ENCODE measurements at regions not wholly inside any gene's neighbourhood (a gene's known extent, or its start where the extent isn't known, plus 50 kb on each side); places are given as distances from the start of the nearest gene placed in this dataset.

GRCh38 chr5:57340681-57341080 lies 141.9 kb downstream of the ACTBL2 start:
- no peak overlapping the region for H3K4me3 ChIP-seq
- intact Hi-C loops (cut with DNase I) = no loop called here

GRCh38 chr5:57339521-57339920 lies 143.1 kb downstream of the ACTBL2 start:
- no peak for DNase-seq
- no peaks in the 10 kb centered on the region for H3K27me3 ChIP-seq
- intact Hi-C loops (cut with DNase I) = no loop called here
- H3K4me1 ChIP-seq (replicated peaks in 1 of 2) = no peaks in the 10 kb centered on the region
- no peak overlapping the region for H3K27ac ChIP-seq
- no peaks in the 10 kb centered on the region for H3K36me3 ChIP-seq (replicated peaks in 1 of 2)
- 88 to 97% (median 91%) methylated on average over 2 of the region's 2 CpGs for WGBS, 4 donors
- H3K4me3 ChIP-seq = no peak overlapping the region
- no peak for TF ChIP-seq CTCF (IDR thresholded peaks at IDR 0.05)
- TF ChIP-seq POLR2A (IDR thresholded peaks at IDR 0.05) = no peak
- no peaks in the 10 kb centered on the region for H3K9me3 ChIP-seq (replicated peaks in 1 of 3)

More at GRCh38 chr5:57340681-57341080, 141.9 kb downstream of the ACTBL2 start:
- Histone ChIP-seq H3K27ac (no peak overlapping the region), H3K9me3 (replicated peaks in 1 of 3) (no peaks in the 10 kb centered on the region), H3K27me3 (no peaks in the 10 kb centered on the region), H3K36me3 (replicated peaks in 1 of 2) (no peaks in the 10 kb centered on the region), H3K4me1 (replicated peaks in 1 of 2) (no peaks in the 10 kb centered on the region)
- no peak for DNase-seq
- 76 to 86% (median 81%) methylated on average over 1 of the region's 1 CpG for WGBS, 4 donors
- TF ChIP-seq CTCF (IDR thresholded peaks at IDR 0.05) (no peak), POLR2A (IDR thresholded peaks at IDR 0.05) (no peak)

GRCh38 chr5:57338868-57339340 lies 143.7 kb downstream of the ACTBL2 start:
- H3K27ac ChIP-seq = no peak overlapping the region
- no peaks in the 10 kb centered on the region for H3K36me3 ChIP-seq (replicated peaks in 1 of 2)
- TF ChIP-seq CTCF (IDR thresholded peaks at IDR 0.05) (no peak), POLR2A (IDR thresholded peaks at IDR 0.05) (no peak)
- no peak for DNase-seq
- WGBS, 4 donors = 72 to 77% (median 74%) methylated on average over 3 of the region's 3 CpGs
- intact Hi-C loops (cut with DNase I) = no loop called here
- H3K27me3 ChIP-seq = no peaks in the 10 kb centered on the region
- H3K9me3 ChIP-seq (replicated peaks in 1 of 3) = no peaks in the 10 kb centered on the region
- no peaks in the 10 kb centered on the region for H3K4me1 ChIP-seq (replicated peaks in 1 of 2)
- no peak overlapping the region for H3K4me3 ChIP-seq

- Histone ChIP-seq H3K27me3 (no peaks in the 10 kb centered on the region), H3K27ac (no peak overlapping the region), H3K4me1 (replicated peaks in 1 of 2) (no peaks in the 10 kb centered on the region), H3K36me3 (replicated peaks in 1 of 2) (no peaks in the 10 kb centered on the region), H3K4me3 (no peak overlapping the region), H3K9me3 (replicated peaks in 1 of 3) (no peaks in the 10 kb centered on the region)
- peak in 3 of 6 experiments; percentile 4 to 37 (median 25) for TF ChIP-seq CTCF (IDR thresholded peaks at IDR 0.05)
- no peak for TF ChIP-seq POLR2A (IDR thresholded peaks at IDR 0.05)
- peak in 1 of 7 donors; percentile 2 for DNase-seq
- WGBS, 4 donors = 62 to 74% (median 68%) methylated on average over 4 of the region's 4 CpGs
- intact Hi-C loops (cut with DNase I) = no loop called here
Observed at GRCh38 chr5:57338068-57338867, 144.3 kb downstream of the ACTBL2 start.
